ENCODE measurements at regions not wholly inside any gene's neighbourhood (a gene's known extent, or its start where the extent isn't known, plus 50 kb on each side); places are given as distances from the start of the nearest gene placed in this dataset.

- TF ChIP-seq CTCF (conservative IDR thresholded peaks at IDR 0.05 in 1 of 2, IDR thresholded peaks at IDR 0.05 in 1 of 2; ENCODE audit: low read depth in 1 of 2, low read length in 2 of 2): no peak
- TF ChIP-seq EZH2 (IDR thresholded peaks at IDR 0.05; ENCODE audit: low read length, missing control alignments): no peak
Measured at GRCh38 chr1:5451671-5452070, 540.6 kb downstream of the NPHP4 start.

All from fibroblast of lung (primary cell).